Mesenchymal stem cell (in vitro differentiated cells and primary cell): ENCODE measurements at regions not wholly inside any gene's neighbourhood (a gene's known extent, or its start where the extent isn't known, plus 50 kb on each side); places are given as distances from the start of the nearest gene placed in this dataset.
A peak's percentile ranks its signal among the peaks of the same experiment; 100 is the strongest.

Experiments
- DNase-seq: peaks from one replicate; pipeline ENCODE4 v3.0.0-alpha.2; 2013
- H2AFZ ChIP-seq: one replicate; pipeline ENCODE4 v1.6.1; 2013; ENCODE audit warnings: low read depth, mild to moderate bottlenecking, control low read depth, inconsistent platforms, low read length, moderate library complexity
- H2AK5ac ChIP-seq: 2 replicates; pipeline ENCODE4 v1.6.1; 2013; ENCODE audit warnings: low read length, moderate library complexity, mild to moderate bottlenecking, inconsistent platforms; ENCODE audit not compliant: severe bottlenecking
- H2BK120ac ChIP-seq: one replicate; pipeline ENCODE4 v1.6.1; 2013; ENCODE audit warnings: low read depth, mild to moderate bottlenecking, inconsistent platforms, low read length, moderate library complexity
- H2BK12ac ChIP-seq, 2 experiments: one replicate each; pipeline ENCODE4 v1.6.1; 2013; ENCODE audit warnings: inconsistent platforms in 2 of 2, low read length in 2 of 2, mild to moderate bottlenecking in 2 of 2, moderate library complexity in 2 of 2, control low read depth in 1 of 2
- H2BK15ac ChIP-seq: one replicate; pipeline ENCODE4 v1.6.1; 2013; ENCODE audit warnings: mild to moderate bottlenecking, low read depth, inconsistent platforms; ENCODE audit not compliant: poor library complexity, severe bottlenecking
- H2BK5ac ChIP-seq: 2 replicates; pipeline ENCODE4 v1.6.1; 2013; ENCODE audit warnings: low read depth, mild to moderate bottlenecking, low read length, control low read depth, inconsistent platforms; ENCODE audit not compliant: poor library complexity, severe bottlenecking
- H3K14ac ChIP-seq, 2 experiments: one replicate each; pipeline ENCODE4 v1.6.1; 2013; ENCODE audit warnings: inconsistent platforms in 2 of 2, low read length in 2 of 2, control low read depth in 1 of 2, mild to moderate bottlenecking in 1 of 2, moderate library complexity in 1 of 2
- H3K18ac ChIP-seq, 2 experiments: one replicate each; pipeline ENCODE4 v1.6.1; 2013; ENCODE audit warnings: inconsistent platforms in 2 of 2, low read length in 2 of 2, control low read depth in 1 of 2, low read depth in 1 of 2, mild to moderate bottlenecking in 1 of 2
- H3K23ac ChIP-seq, 2 experiments: one replicate each; pipeline ENCODE4 v1.6.1; 2013; ENCODE audit warnings: inconsistent platforms in 2 of 2, low read length in 2 of 2, mild to moderate bottlenecking in 2 of 2, moderate library complexity in 2 of 2, control low read depth in 1 of 2
- H3K27ac ChIP-seq: 2 replicates; pipeline ENCODE4 v1.5.1; 2013; ENCODE audit warnings: mild to moderate bottlenecking, moderate library complexity, low read length, control low read depth, inconsistent platforms; ENCODE audit not compliant: poor library complexity, severe bottlenecking
- H3K27me3 ChIP-seq, 2 experiments: 2 replicates each; pipeline versions ENCODE4 v1.6.1 to v1.7.0; 2013; ENCODE audit warnings: low read length in 2 of 2, mild to moderate bottlenecking in 2 of 2, moderate library complexity in 2 of 2, control low read depth in 1 of 2, inconsistent platforms in 1 of 2; ENCODE audit not compliant: control insufficient read depth in 1 of 2, insufficient read depth in 1 of 2
- H3K36me3 ChIP-seq, 2 experiments: 2 replicates each; pipeline versions ENCODE4 v1.6.1 to v1.7.0; 2013; ENCODE audit warnings: low read length in 2 of 2, control low read depth in 1 of 2, inconsistent platforms in 1 of 2, low read depth in 1 of 2, mild to moderate bottlenecking in 1 of 2; ENCODE audit not compliant: insufficient read depth in 2 of 2, control insufficient read depth in 1 of 2
- H3K4ac ChIP-seq, 2 experiments: one replicate each; pipeline ENCODE4 v1.6.1; 2013; ENCODE audit warnings: inconsistent platforms in 2 of 2, low read length in 2 of 2, mild to moderate bottlenecking in 2 of 2, moderate library complexity in 2 of 2, control low read depth in 1 of 2, low read depth in 1 of 2
- H3K4me1 ChIP-seq: 2 replicates; pipeline ENCODE4 v1.6.1; 2013; ENCODE audit warnings: low read depth, low read length, control low read depth; ENCODE audit not compliant: control insufficient read depth, insufficient read depth
- H3K4me2 ChIP-seq: 2 replicates; pipeline ENCODE4 v1.6.1; 2013; ENCODE audit warnings: low read length, mild to moderate bottlenecking, inconsistent platforms; ENCODE audit not compliant: poor library complexity, severe bottlenecking
- H3K4me3 ChIP-seq, 2 experiments: 2 replicates each; pipeline versions ENCODE4 v1.5.1 to v1.7.0; 2013; ENCODE audit warnings: low read length in 2 of 2, mild to moderate bottlenecking in 2 of 2, control low read depth in 1 of 2, low read depth in 1 of 2; ENCODE audit not compliant: insufficient read depth in 1 of 2
- H3K79me1 ChIP-seq: replicated peaks from 2 replicates; pipeline ENCODE4 v1.6.1; 2013; ENCODE audit warnings: mild to moderate bottlenecking, control low read depth, low read length, inconsistent platforms; ENCODE audit not compliant: poor library complexity, severe bottlenecking
- H3K9ac ChIP-seq: 2 replicates; pipeline ENCODE4 v1.7.0; 2013; ENCODE audit warnings: mild to moderate bottlenecking, low read length, moderate library complexity
- H3K9me3 ChIP-seq: 2 replicates; pipeline ENCODE4 v1.7.0; 2013; ENCODE audit warnings: mild to moderate bottlenecking, low read length; ENCODE audit not compliant: control insufficient read depth
- H4K8ac ChIP-seq: one replicate; pipeline ENCODE4 v1.6.1; 2013; ENCODE audit warnings: inconsistent platforms, mild to moderate bottlenecking, low read length, moderate library complexity
- H4K91ac ChIP-seq: one replicate; pipeline ENCODE4 v1.6.1; 2013; ENCODE audit warnings: mild to moderate bottlenecking, low read length, inconsistent platforms
- WGBS: methylation state at CpG from one replicate; pipeline ENCODE4 v1.1.7; 2013; ENCODE audit warnings: mixed read lengths; 5-methylcytosine and 5-hydroxymethylcytosine counted together

DNA sequence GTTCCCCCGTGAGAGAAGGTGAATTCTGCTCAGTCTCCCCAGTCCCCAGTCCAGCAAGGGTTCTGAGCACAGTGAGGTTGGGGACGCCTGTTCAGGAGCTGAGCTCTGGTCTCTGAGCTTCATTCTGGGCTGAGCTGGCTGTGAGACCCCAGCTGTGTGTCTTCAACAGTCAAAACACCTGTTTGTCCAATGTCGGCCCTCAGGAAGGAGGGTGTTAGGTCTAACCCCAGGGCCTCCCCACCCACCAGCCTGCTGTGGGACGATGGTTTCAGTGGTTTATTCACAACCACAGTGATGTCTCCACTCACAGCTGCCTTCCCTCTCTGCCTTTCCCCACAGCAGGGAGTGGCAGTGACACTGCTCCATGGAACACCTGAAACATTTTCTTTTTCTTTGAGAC is 1282.9 kb downstream of the TBC1D22A start:
- Histone ChIP-seq H2AK5ac (no peak overlapping the region), H3K23ac (no peak overlapping the region), H3K18ac (no peak overlapping the region), H3K4ac (no peak overlapping the region), H2BK12ac (no peak overlapping the region), H4K8ac (no peak overlapping the region), H3K36me3 (no peaks in the 10 kb centered on the region), H3K4me3 (no peak overlapping the region), H3K4me2 (no peak overlapping the region), H3K4me1 (no peaks in the 10 kb centered on the region), H3K79me1 (no peaks in the 10 kb centered on the region), H3K27me3 (no peaks in the 10 kb centered on the region), H2BK120ac (no peak overlapping the region), H3K9me3 (no peaks in the 10 kb centered on the region), H4K91ac (no peak overlapping the region), H3K14ac (no peak overlapping the region), H3K9ac (no peak overlapping the region), H2AFZ (no peak overlapping the region), H3K27ac (no peak overlapping the region), H2BK15ac (no peak overlapping the region), H2BK5ac (no peak overlapping the region)
- WGBS = 70% methylated on average over 4 of the region's 4 CpGs
- no peak for DNase-seq

DNA sequence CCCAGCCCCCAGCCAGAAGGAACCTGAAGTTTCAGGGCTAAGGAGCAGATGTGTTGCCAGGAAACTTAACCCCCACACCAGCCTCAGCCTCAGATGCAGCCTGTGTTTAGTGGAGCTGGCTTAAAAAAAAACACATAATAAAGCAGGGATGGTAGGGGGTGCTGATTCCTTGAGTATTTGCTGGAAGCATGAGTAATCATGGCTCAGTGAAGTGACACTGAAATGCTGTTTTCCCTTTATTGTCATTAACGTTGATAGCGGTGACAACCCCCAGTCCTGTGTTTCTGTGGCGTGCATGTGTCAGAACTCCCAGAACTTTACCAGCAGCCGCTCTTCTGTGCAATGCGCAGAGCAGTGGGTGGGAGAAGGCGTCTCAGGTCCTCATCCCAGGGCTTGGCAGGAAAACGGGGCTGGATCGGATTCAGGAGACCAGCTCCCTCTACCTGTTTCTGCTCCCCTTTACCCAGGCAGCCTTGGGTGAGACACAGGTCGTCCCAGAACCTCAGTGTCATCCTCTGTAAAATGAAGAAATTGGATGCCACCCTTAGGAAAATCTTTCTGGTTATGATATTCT is 1282.1 kb downstream of the TBC1D22A start:
- Histone ChIP-seq H3K23ac (no peak overlapping the region), H2AK5ac (no peak overlapping the region), H2BK12ac (no peak overlapping the region), H4K8ac (no peak overlapping the region), H3K4me3 (no peak overlapping the region), H2BK120ac (no peak overlapping the region), H3K14ac (no peak overlapping the region), H3K9ac (no peak overlapping the region), H3K27ac (no peak overlapping the region), H4K91ac (no peak overlapping the region), H3K9me3 (no peaks in the 10 kb centered on the region), H2BK15ac (no peak overlapping the region), H3K4me1 (no peaks in the 10 kb centered on the region), H3K79me1 (no peaks in the 10 kb centered on the region), H3K4ac (no peak overlapping the region), H3K36me3 (no peaks in the 10 kb centered on the region), H3K4me2 (no peak overlapping the region), H3K27me3 (no peaks in the 10 kb centered on the region), H3K18ac (no peak overlapping the region), H2BK5ac (no peak overlapping the region), H2AFZ (no peak overlapping the region)
- 75% methylated on average over 6 of the region's 9 CpGs for WGBS
- DNase-seq = no peak

- H3K14ac ChIP-seq = no peak overlapping the region
- H3K36me3 ChIP-seq = no peaks in the 10 kb centered on the region
- H2BK5ac ChIP-seq = no peak overlapping the region
- H3K9ac ChIP-seq = no peak overlapping the region
- no peak overlapping the region for H2BK12ac ChIP-seq
- H2BK120ac ChIP-seq = no peak overlapping the region
- no peak overlapping the region for H2BK15ac ChIP-seq
- H3K4me2 ChIP-seq = no peak overlapping the region
- no peak for DNase-seq
- WGBS = 86% methylated on average over 6 of the region's 6 CpGs
- no peaks in the 10 kb centered on the region for H3K79me1 ChIP-seq
- no peak overlapping the region for H2AK5ac ChIP-seq
- H4K91ac ChIP-seq = no peak overlapping the region
- H3K27me3 ChIP-seq = no peaks in the 10 kb centered on the region
- no peak overlapping the region for H3K4me3 ChIP-seq
- no peaks in the 10 kb centered on the region for H3K9me3 ChIP-seq
- H4K8ac ChIP-seq = no peak overlapping the region
- no peak overlapping the region for H3K4ac ChIP-seq
- no peak overlapping the region for H3K18ac ChIP-seq
- H2AFZ ChIP-seq = no peak overlapping the region
- no peaks in the 10 kb centered on the region for H3K4me1 ChIP-seq
- H3K27ac ChIP-seq = no peak overlapping the region
- no peak overlapping the region for H3K23ac ChIP-seq
Observed at GRCh38 chr22:48043581-48043980, 1281.1 kb downstream of the TBC1D22A start.

- Histone ChIP-seq H2BK15ac (no peak overlapping the region), H3K23ac (no peak overlapping the region), H3K4me1 (no peaks in the 10 kb centered on the region), H3K9me3 (no peaks in the 10 kb centered on the region), H3K18ac (no peak overlapping the region), H2AK5ac (no peak overlapping the region), H3K27ac (no peak overlapping the region), H2BK5ac (no peak overlapping the region), H4K91ac (no peak overlapping the region), H4K8ac (no peak overlapping the region), H3K79me1 (no peaks in the 10 kb centered on the region), H3K4ac (no peak overlapping the region), H3K36me3 (no peaks in the 10 kb centered on the region), H3K14ac (no peak overlapping the region), H3K27me3 (no peaks in the 10 kb centered on the region), H2AFZ (peak overlapping the region; percentile 55), H3K4me2 (no peak overlapping the region), H2BK12ac (no peak overlapping the region), H3K4me3 (no peak overlapping the region), H3K9ac (no peak overlapping the region), H2BK120ac (no peak overlapping the region)
- WGBS = 81% methylated on average over 13 of the region's 17 CpGs
- DNase-seq = no peak
Observed at GRCh38 chr22:48042621-48043395, 1280.4 kb downstream of the TBC1D22A start.
